ENCODE measurements at regions not wholly inside any gene's neighbourhood (a gene's known extent, or its start where the extent isn't known, plus 50 kb on each side); places are given as distances from the start of the nearest gene placed in this dataset.

GRCh38 chr20:59431014-59431413 is 130.6 kb downstream of the EDN3 start:
- Histone ChIP-seq H3K79me2 (ENCODE audit: control insufficient read depth, insufficient read depth, low read length) (no peaks in the 10 kb centered on the region), H2AFZ (ENCODE audit: low read depth, low read length) (no peak overlapping the region), H3K9me3 (replicated peaks; ENCODE audit: control insufficient read depth, insufficient read depth, low read length) (no peaks in the 10 kb centered on the region), H3K27ac (ENCODE audit: insufficient read depth, low read depth, low read length) (no peak overlapping the region), H3K36me3 (ENCODE audit: control insufficient read depth in 2 of 2, extremely low read depth in 1 of 2, insufficient read depth in 2 of 2, low read length in 2 of 2) (no peaks in the 10 kb centered on the region), H3K9ac (replicated peaks; ENCODE audit: extremely low read depth, insufficient read depth, low read length) (no peak overlapping the region), H3K4me2 (ENCODE audit: insufficient read depth, low read length) (no peak overlapping the region), H3K4me3 (replicated peaks in 1 of 3; ENCODE audit: insufficient read depth in 1 of 3, low read depth in 1 of 3, low read length in 3 of 3) (no peak overlapping the region), H3K4me1 (ENCODE audit: control insufficient read depth, extremely low read depth, insufficient read depth, low read length) (no peaks in the 10 kb centered on the region), H3K27me3 (ENCODE audit: control insufficient read depth in 2 of 2, insufficient read depth in 2 of 2, low read length in 2 of 2) (no peaks in the 10 kb centered on the region), H3K9me1 (replicated peaks; ENCODE audit: control insufficient read depth, extremely low read depth, insufficient read depth, low read length) (no peaks in the 10 kb centered on the region), H4K20me1 (replicated peaks; ENCODE audit: control insufficient read depth, extremely low read depth, insufficient read depth, low read length) (no peaks in the 10 kb centered on the region)
- DNase-seq (ENCODE audit: low read depth, low spot score) (no peak), FAIRE-seq (no peak)
- TF ChIP-seq POLR2AphosphoS5 (IDR thresholded peaks at IDR 0.05; ENCODE audit: insufficient read depth, low read depth, low read length) (no peak), GATA2 (IDR thresholded peaks at IDR 0.05; ENCODE audit: insufficient read depth, insufficient read length, low read depth, low read length) (no peak), JUN (IDR thresholded peaks at IDR 0.05; ENCODE audit: borderline replicate concordance, insufficient read depth, insufficient read length, low read depth) (no peak), EZH2 (IDR thresholded peaks at IDR 0.05; ENCODE audit: borderline replicate concordance, low read depth, low read length, severe bottlenecking) (no peak), MYC (IDR thresholded peaks at IDR 0.05; ENCODE audit: low read depth, low read length) (no peak), FOS (IDR thresholded peaks at IDR 0.05; ENCODE audit: borderline replicate concordance, insufficient read depth, low read length) (no peak), POLR2A (IDR thresholded peaks at IDR 0.05; ENCODE audit: low read depth, low read length) (no peak), CTCF (IDR thresholded peaks at IDR 0.05; ENCODE audit: extremely low read depth in 1 of 2, insufficient read depth in 1 of 2, low read depth in 1 of 2, low read length in 2 of 2) (no peak), MAX (IDR thresholded peaks at IDR 0.05; ENCODE audit: insufficient read depth, insufficient read length) (no peak)
- dilution Hi-C loops (cut with MboI; ENCODE audit: extremely low pct_ligation_motif_present, low sequenced_read_pairs) = no loop called here
- no TSS peak for BruUV-seq (replicated peaks)
- intact Hi-C loops (cut with micrococcal nuclease) = no loop called here
- ChIA-PET POLR2A (no interaction called here), CTCF (no interaction called here)

All from endothelial cell of umbilical vein (primary cell).